HUES6 (cell line): ENCODE measurements at regions not wholly inside any gene's neighbourhood (a gene's known extent, or its start where the extent isn't known, plus 50 kb on each side); places are given as distances from the start of the nearest gene placed in this dataset.
"Not testable (repeated sequence)": the region's sequence is repeated elsewhere in the genome, so short reads cannot be mapped to it uniquely, and the experiment has no call there.

Experiments
- H3K27ac ChIP-seq: 2 replicates; pipeline ENCODE4 v1.7.0; 2013; ENCODE audit warnings: low read depth, mild to moderate bottlenecking, low read length, inconsistent platforms
- H3K27me3 ChIP-seq: 2 replicates; pipeline ENCODE4 v1.6.1; 2013; ENCODE audit warnings: low read length; ENCODE audit not compliant: control insufficient read depth, insufficient read depth
- H3K36me3 ChIP-seq: 2 replicates; pipeline ENCODE4 v1.6.1; 2013; ENCODE audit warnings: low read length; ENCODE audit not compliant: control insufficient read depth, insufficient read depth
- H3K4me1 ChIP-seq: 2 replicates; pipeline ENCODE4 v1.6.1; 2013; ENCODE audit warnings: low read length; ENCODE audit not compliant: control insufficient read depth, insufficient read depth
- H3K4me3 ChIP-seq: 2 replicates; pipeline ENCODE4 v1.5.1; 2013; ENCODE audit warnings: low read depth, low read length
- H3K9ac ChIP-seq: one replicate; pipeline ENCODE4 v1.6.1; 2013; ENCODE audit warnings: mild to moderate bottlenecking, low read length
- H3K9me3 ChIP-seq: 2 replicates; pipeline ENCODE4 v1.6.1; 2013; ENCODE audit warnings: low read depth, low read length; ENCODE audit not compliant: control insufficient read depth, insufficient read depth

DNA sequence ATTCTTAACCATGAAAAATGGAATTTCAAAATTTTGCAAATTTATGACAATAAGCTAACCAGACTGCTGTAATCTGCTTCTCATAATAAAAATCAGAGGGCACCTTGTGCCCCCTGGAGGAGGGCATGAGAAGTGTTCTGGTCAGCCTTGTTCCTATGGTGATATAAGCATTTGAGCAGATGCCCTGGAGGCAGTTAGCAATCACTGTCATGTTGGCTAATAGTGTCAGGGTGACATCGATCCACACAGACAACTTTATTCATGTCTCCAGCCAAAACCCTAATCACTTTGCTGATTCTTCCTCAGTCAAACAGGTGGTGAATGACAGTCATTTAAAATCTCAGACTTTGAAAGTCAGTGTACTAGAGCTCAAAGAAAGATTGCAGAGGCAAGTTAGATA, 943.0 kb downstream of the GALC start:
- no peak overlapping the region for H3K9ac ChIP-seq
- H3K27me3 ChIP-seq = no peaks in the 10 kb centered on the region
- H3K4me1 ChIP-seq = peaks cover 9% of the 10 kb centered on the region
- H3K4me3 ChIP-seq = no peak overlapping the region
- no peak overlapping the region for H3K27ac ChIP-seq
- no peaks in the 10 kb centered on the region for H3K36me3 ChIP-seq
- H3K9me3 ChIP-seq = no peaks in the 10 kb centered on the region

DNA sequence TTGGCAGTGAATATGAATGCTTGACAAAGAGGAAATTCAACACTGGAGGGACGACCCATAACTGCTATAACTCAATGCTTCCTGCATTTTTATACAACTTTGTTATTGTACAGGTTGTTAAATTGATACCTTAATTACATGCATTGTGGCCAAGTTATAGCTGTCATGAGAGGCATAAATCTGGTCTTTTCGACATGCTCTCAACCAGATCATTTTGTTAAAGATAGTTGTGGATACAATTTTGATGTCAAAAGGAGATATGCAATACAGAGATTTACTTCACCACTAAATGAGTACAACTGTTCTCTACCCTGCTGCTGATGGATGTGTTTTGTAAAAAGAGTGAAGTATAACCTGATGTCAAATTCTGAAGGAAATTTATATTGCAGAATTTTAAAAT, 946.0 kb downstream of the GALC start:
- no peak overlapping the region for H3K9ac ChIP-seq
- no peaks in the 10 kb centered on the region for H3K27me3 ChIP-seq
- no peaks in the 10 kb centered on the region for H3K36me3 ChIP-seq
- H3K9me3 ChIP-seq = no peaks in the 10 kb centered on the region
- H3K27ac ChIP-seq = no peak overlapping the region
- H3K4me1 ChIP-seq = peaks cover 6% of the 10 kb centered on the region; the same call in 1 of the 2 replicates
- H3K4me3 ChIP-seq = no peak overlapping the region

DNA sequence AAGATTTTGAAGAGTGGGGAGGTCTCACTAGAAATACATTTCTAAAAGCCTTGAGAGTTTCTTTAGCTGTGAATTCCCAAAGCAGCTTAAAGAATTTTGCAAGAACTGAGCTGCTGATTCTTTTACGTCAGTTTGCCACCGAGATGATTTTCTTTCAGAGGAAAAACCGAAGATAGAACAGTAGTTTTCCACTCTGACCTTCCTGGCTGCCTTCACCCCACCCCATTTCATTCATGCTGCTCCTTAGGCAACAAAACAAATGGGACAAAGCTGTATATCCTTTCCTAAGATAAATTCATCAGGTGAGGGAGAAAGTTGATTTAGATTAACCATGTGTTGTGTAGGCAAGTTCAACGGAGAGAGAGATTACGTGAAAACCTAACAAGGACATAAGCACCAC, 947.0 kb downstream of the GALC start:
- no peak overlapping the region for H3K27ac ChIP-seq
- no peaks in the 10 kb centered on the region for H3K9me3 ChIP-seq
- no peaks in the 10 kb centered on the region for H3K36me3 ChIP-seq
- no peak overlapping the region for H3K4me3 ChIP-seq
- peaks cover 6% of the 10 kb centered on the region; the same call in 1 of the 2 replicates for H3K4me1 ChIP-seq
- no peaks in the 10 kb centered on the region for H3K27me3 ChIP-seq
- no peak overlapping the region for H3K9ac ChIP-seq

DNA sequence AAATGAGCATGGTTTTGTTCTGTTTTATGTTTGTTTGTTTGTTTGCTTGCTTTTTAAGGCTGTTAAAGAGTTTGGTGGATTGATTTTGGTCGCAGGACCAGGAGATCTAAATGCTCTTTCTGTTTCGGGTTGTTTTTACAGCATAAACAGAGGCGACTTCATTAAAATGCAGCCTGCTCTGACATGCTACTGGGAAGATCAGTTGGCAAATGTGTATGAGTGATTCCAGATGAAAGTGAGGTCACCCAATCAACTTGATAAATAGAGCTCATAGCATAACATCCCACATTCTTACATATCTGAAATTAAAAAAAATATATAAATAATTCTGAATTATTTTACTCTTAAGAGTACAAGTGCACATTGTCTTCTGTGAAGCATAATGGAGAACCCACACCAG, 947.7 kb downstream of the GALC start:
- H3K36me3 ChIP-seq = no peaks in the 10 kb centered on the region
- peaks cover 3% of the 10 kb centered on the region; the same call in 1 of the 2 replicates for H3K4me1 ChIP-seq
- H3K9me3 ChIP-seq = no peaks in the 10 kb centered on the region
- H3K4me3 ChIP-seq = no peak overlapping the region
- H3K27me3 ChIP-seq = no peaks in the 10 kb centered on the region
- no peak overlapping the region for H3K9ac ChIP-seq
- H3K27ac ChIP-seq = no peak overlapping the region

DNA sequence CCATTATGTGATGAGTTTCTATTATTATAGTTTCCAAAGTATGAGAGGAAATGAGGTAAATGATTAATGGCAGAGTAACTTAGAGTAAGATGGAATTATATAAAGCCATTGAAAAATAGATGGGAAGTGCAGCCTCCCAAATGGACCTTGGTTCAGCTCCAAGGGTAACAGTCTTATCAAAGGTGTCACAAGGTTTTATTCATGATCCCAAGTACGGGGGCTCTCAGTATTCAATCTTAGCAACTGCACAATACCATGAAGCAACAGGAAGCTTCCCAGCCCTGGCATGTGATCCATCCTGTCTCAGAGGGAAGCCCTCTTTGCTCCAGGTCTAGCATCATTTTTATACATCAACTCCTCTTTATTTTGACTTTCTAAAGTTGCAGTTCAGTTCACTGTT, 948.2 kb downstream of the GALC start:
- H3K4me3 ChIP-seq = no peak overlapping the region
- H3K9ac ChIP-seq = no peak overlapping the region
- no peaks in the 10 kb centered on the region for H3K27me3 ChIP-seq
- H3K9me3 ChIP-seq = no peaks in the 10 kb centered on the region
- no peak overlapping the region for H3K27ac ChIP-seq
- H3K4me1 ChIP-seq = no peaks in the 10 kb centered on the region
- no peaks in the 10 kb centered on the region for H3K36me3 ChIP-seq

DNA sequence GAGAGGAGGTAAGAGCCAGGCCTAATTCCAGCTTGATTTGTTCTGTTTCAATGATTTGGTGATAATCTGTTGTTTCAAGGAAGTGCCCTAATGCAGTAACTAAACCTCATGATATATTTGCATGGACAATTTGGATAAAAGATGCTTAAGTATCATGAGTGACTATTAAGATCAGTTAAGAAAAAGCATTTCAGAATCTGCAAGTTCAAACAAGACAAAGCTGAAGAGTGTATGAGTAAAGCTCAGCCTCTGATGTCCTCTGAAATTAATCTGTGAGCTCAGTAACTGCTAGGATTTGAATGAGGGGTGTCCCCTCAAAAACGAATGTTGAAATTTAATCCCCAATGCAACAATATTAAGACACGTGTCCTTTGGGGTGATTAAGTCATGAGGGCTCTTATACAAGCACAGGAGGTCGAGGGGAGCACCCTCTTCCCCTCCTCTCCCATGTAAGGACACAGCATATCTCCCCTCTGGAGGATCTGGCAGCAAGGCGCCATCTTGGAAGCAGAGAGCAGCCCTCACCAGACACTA, 949.2 kb downstream of the GALC start:
- H3K4me1 ChIP-seq = no peaks in the 10 kb centered on the region
- H3K9me3 ChIP-seq = no peaks in the 10 kb centered on the region
- H3K27ac ChIP-seq = no peak overlapping the region
- H3K36me3 ChIP-seq = no peaks in the 10 kb centered on the region
- H3K4me3 ChIP-seq = no peak overlapping the region
- H3K9ac ChIP-seq = no peak overlapping the region
- no peaks in the 10 kb centered on the region for H3K27me3 ChIP-seq

DNA sequence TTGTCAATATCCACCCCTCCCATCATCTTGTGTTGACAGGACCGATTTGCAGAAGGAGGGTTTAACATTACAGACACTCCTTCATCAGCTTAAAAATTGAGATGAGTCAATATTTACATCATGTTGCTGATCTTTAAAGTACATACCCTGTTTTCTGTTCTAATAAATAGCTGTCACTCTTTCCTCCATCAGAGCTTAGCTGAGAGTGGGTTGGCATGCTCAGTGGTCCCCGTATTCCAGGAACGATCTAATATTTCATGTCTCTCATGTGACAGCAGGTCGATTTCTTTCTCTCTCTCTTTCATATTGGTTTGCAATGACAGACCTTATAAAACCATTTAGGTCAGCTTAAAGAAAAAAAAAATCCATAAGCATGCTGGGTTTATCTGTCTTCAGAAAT, 950.6 kb downstream of the GALC start:
- H3K9ac ChIP-seq = no peak overlapping the region
- H3K4me3 ChIP-seq = no peak overlapping the region
- no peaks in the 10 kb centered on the region for H3K4me1 ChIP-seq
- no peaks in the 10 kb centered on the region for H3K9me3 ChIP-seq
- H3K36me3 ChIP-seq = no peaks in the 10 kb centered on the region
- no peak overlapping the region for H3K27ac ChIP-seq
- H3K27me3 ChIP-seq = no peaks in the 10 kb centered on the region

DNA sequence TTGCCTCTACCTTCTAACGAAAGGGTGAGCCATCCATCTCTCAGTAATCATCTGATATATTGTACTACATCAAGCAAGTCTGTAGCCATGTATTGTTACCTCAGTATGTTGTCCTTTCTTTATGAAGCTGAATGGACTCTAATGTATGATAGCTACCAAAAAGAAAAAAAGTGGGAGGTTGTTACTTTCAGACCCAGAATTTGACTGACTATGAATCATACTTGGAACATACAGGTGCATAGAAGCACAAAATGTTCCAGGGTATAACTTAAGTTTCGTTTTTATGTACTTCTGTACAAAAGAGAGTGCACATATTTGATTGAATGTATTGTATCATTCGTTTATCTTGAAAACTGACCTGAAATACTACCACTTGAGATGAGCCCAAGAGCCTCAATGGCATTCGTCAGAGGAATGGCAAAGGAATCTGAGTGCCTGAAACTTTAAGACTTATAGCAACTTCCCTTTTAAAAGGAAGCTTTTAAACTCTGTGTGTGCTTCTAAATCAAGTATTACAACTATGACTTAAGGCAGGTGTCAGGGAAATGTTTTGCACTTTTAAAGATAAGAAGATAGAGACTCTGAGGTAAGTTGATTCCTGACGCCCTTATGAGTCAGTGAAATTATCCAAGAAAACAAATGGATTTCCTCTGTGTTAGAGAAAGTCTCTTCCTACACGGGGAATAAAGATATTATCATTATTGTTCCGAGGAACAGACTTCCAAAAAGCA, 951.5 kb downstream of the GALC start:
- no peaks in the 10 kb centered on the region for H3K27me3 ChIP-seq
- no peaks in the 10 kb centered on the region for H3K36me3 ChIP-seq
- no peak overlapping the region for H3K9ac ChIP-seq
- H3K27ac ChIP-seq = no peak overlapping the region
- H3K4me1 ChIP-seq = no peaks in the 10 kb centered on the region
- H3K9me3 ChIP-seq = no peaks in the 10 kb centered on the region
- H3K4me3 ChIP-seq = no peak overlapping the region

DNA sequence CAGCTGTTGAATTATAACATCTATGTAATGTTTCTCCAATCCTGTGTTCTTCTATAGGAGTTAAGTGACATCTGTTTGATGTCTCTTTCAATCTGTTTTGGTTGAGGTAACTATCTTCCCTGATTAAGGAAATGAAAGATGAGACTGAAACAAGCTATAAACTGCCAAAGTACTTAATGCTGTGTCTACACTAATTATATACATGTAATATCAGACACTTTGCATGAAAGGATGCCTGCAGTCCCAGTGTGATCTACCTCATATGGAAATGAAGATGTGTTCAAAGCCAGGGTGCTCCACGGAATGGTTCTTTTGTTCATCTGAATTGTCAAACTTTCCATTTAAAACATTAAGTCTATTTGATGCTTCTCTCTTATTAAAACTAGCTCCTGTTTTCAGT, 958.3 kb downstream of the GALC start:
- Histone ChIP-seq H3K9me3 (no peaks in the 10 kb centered on the region), H3K27me3 (no peaks in the 10 kb centered on the region), H3K4me1 (no peaks in the 10 kb centered on the region), H3K9ac (no peak overlapping the region), H3K27ac (no peak overlapping the region), H3K36me3 (no peaks in the 10 kb centered on the region), H3K4me3 (no peak overlapping the region)

DNA sequence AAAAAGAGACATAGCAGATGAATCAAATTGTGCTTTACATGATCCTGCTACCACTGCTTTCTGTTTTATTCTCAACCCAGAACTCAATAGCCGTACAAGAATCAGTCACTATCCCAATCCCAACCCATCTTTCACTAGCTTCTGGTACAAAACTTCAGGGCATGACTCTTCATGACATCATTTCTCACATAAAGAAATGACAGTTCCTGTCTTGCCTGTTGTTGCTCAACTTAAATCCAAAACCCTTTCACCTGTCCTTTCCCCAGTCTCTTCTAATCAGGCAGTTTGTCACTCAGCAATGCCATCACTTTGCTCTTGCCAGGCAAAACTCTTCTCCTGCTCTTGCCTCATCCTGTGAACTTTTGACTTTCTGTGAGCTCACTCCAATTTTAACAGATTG, 962.8 kb downstream of the GALC start:
- Histone ChIP-seq H3K4me3 (no peak overlapping the region), H3K4me1 (no peaks in the 10 kb centered on the region; the same call in 1 of the 2 replicates), H3K9me3 (no peaks in the 10 kb centered on the region), H3K27ac (no peak overlapping the region), H3K9ac (no peak overlapping the region), H3K36me3 (no peaks in the 10 kb centered on the region), H3K27me3 (no peaks in the 10 kb centered on the region)

DNA sequence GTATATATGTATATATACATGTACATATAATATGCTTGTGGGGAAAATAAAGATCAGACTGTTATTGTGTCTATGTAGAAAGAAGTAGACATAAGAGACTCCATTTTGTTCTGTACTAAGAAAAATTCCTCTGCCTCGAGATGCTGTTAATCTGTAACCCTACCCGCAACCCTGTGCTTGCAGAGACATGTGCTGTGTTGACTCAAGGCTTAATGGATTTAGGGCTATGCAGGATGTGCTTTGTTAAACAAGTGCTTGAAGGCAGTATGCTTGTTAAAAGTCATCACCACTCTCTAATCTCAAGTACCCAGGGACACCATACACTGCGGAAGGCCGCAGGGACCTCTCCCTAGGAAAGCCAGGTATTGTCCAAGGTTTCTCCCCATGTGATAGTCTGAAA, 972.9 kb downstream of the GALC start:
- not testable (repeated sequence) for H3K4me1 ChIP-seq, H3K27me3 ChIP-seq, H3K27ac ChIP-seq, H3K4me3 ChIP-seq, H3K9ac ChIP-seq, H3K9me3 ChIP-seq, H3K36me3 ChIP-seq
